Left ventricle myocardium inferior (tissue), 1 donor: ENCODE measurements at regions not wholly inside any gene's neighbourhood (a gene's known extent, or its start where the extent isn't known, plus 50 kb on each side); places are given as distances from the start of the nearest gene placed in this dataset.

Source experiments
- DNase-seq: peaks from one replicate; pipeline ENCODE4 v3.0.0-alpha.2; 2020
- H3K27ac ChIP-seq: fragments of 200-600 bp; replicated peaks from 2 replicates; pipeline ENCODE4 v1.8.0; 2021
- H3K27me3 ChIP-seq: fragments of 200-600 bp; 2 replicates; pipeline ENCODE4 v1.8.0; 2021; ENCODE audit warnings: low read depth
- H3K36me3 ChIP-seq: fragments of 200-600 bp; 2 replicates; pipeline ENCODE4 v1.8.0; 2021
- H3K4me1 ChIP-seq: fragments of 200-600 bp; 2 replicates; pipeline ENCODE4 v1.8.0; 2021
- H3K4me3 ChIP-seq: fragments of 200-600 bp; 2 replicates; pipeline ENCODE4 v1.8.0; 2021; ENCODE audit warnings: mild to moderate bottlenecking, moderate library complexity
- H3K9me3 ChIP-seq: fragments of 200-600 bp; replicated peaks from 2 replicates; pipeline ENCODE4 v1.8.0; 2021
- CTCF ChIP-seq: fragments of 200-600 bp; IDR thresholded peaks from 2 replicates; pipeline ENCODE4 v1.8.0; 2021; ENCODE audit warnings: antibody characterized with exemption, mild to moderate bottlenecking, borderline replicate concordance
- intact Hi-C: fragments of 100-400 bp; cut with micrococcal nuclease; formaldehyde crosslinking; loops from one replicate; pipeline ENCODE4 v1.11.0; 2022
- donor health status: DM: no; HTN: yes; CAD: no; lungs with severe emphysema.

- Histone ChIP-seq H3K4me1 (no peaks in the 10 kb centered on the region), H3K9me3 (peaks cover 10% of the 10 kb centered on the region), H3K27me3 (no peaks in the 10 kb centered on the region), H3K27ac (no peak overlapping the region), H3K36me3 (no peaks in the 10 kb centered on the region), H3K4me3 (no peak overlapping the region)
- TF ChIP-seq CTCF, result no peak
- DNase-seq, result no peak
- intact Hi-C loops, result no loop called here
Measured at GRCh38 chr4:56742080-56742871, 61.2 kb upstream of the HOPX start.

GRCh38 chr4:56741595-56741994 lies 60.5 kb upstream of the HOPX start:
- intact Hi-C loops, result no loop called here
- Histone ChIP-seq H3K9me3 (peaks cover 10% of the 10 kb centered on the region), H3K36me3 (no peaks in the 10 kb centered on the region), H3K4me1 (no peaks in the 10 kb centered on the region), H3K4me3 (no peak overlapping the region), H3K27me3 (no peaks in the 10 kb centered on the region), H3K27ac (no peak overlapping the region)
- TF ChIP-seq CTCF, result no peak
- no peak for DNase-seq

- H3K9me3 ChIP-seq, result peaks cover 9% of the 10 kb centered on the region
- TF ChIP-seq CTCF, result no peak
- no peak for DNase-seq
- intact Hi-C loops, result no loop called here
- H3K4me1 ChIP-seq, result no peaks in the 10 kb centered on the region
- no peaks in the 10 kb centered on the region for H3K36me3 ChIP-seq
- H3K27me3 ChIP-seq, result no peaks in the 10 kb centered on the region
- no peak overlapping the region for H3K27ac ChIP-seq
- no peak overlapping the region for H3K4me3 ChIP-seq
Measured at GRCh38 chr4:56739066-56739777, 58.1 kb upstream of the HOPX start.

DNA sequence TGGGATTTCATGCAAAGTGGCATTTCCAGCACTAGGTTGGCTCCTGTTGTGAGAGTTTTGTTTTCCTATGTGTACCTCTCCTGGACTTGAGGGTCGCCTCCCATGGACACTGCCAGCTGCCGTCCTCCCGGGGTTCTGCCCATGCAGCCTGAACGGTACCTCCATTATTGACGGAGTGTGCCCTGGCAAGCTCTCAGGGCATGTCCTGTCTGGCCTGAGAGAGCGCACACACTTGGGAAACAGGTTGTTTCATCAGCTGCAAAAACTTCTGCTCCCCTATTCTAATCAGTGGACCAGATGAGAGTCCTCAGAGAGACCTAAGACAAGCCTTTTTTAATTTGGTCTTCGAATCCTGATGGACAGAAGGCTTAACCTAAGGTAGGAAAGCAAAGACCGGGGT lies 56.6 kb upstream of the HOPX start:
- H3K27ac ChIP-seq, result no peak overlapping the region
- DNase-seq, result no peak
- H3K4me3 ChIP-seq, result no peak overlapping the region
- H3K9me3 ChIP-seq, result no peaks in the 10 kb centered on the region
- H3K36me3 ChIP-seq, result no peaks in the 10 kb centered on the region
- no peaks in the 10 kb centered on the region for H3K27me3 ChIP-seq
- no peaks in the 10 kb centered on the region for H3K4me1 ChIP-seq
- TF ChIP-seq CTCF, result no peak
- intact Hi-C loops, result no loop called here

DNA sequence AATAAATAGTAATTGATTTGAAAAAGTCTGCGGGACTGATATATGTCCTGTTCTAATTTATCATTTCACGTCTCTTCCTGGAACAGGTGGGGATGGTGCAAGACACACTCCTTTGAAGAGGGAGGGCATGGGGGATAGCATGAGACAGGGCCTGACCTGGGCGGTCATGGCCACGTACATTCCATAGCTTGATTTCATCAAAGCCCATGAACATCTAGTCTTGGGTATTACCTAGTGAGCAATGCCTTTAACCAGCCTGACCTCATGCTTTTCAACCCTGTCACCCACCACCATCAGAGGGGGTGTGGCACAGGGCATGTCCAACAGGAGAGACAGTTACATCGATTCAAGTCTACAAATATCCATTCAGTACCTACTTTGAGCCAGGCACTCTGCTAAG lies 52.3 kb upstream of the HOPX start:
- H3K36me3 ChIP-seq, result no peaks in the 10 kb centered on the region
- H3K9me3 ChIP-seq, result no peaks in the 10 kb centered on the region
- no peak overlapping the region for H3K4me3 ChIP-seq
- H3K27me3 ChIP-seq, result no peaks in the 10 kb centered on the region
- no peak for DNase-seq
- intact Hi-C loops, result no loop called here
- H3K27ac ChIP-seq, result no peak overlapping the region
- H3K4me1 ChIP-seq, result peaks cover 14% of the 10 kb centered on the region
- no peak for TF ChIP-seq CTCF
